ENCODE measurements at regions not wholly inside any gene's neighbourhood (a gene's known extent, or its start where the extent isn't known, plus 50 kb on each side); places are given as distances from the start of the nearest gene placed in this dataset.

- no peak for TF ChIP-seq CTCF (IDR thresholded peaks at IDR 0.05)
- no peak for TF ChIP-seq POLR2A (IDR thresholded peaks at IDR 0.05)
Observed at GRCh38 chr11:86888164-86889000, 66.8 kb downstream of the FZD4 start.
